ENCODE measurements at regions not wholly inside any gene's neighbourhood (a gene's known extent, or its start where the extent isn't known, plus 50 kb on each side); places are given as distances from the start of the nearest gene placed in this dataset.

GRCh38 chr13:53622456-53622855, 593.8 kb downstream of the OLFM4 start:
- CTCF ChIA-PET, result no interaction called here
- Histone ChIP-seq H2AFZ (ENCODE audit: low read depth, low read length) (no peak overlapping the region), H3K4me1 (ENCODE audit: control insufficient read depth, extremely low read depth, insufficient read depth, low read length) (no peaks in the 10 kb centered on the region), H3K79me2 (ENCODE audit: control insufficient read depth, insufficient read depth, low read length) (no peaks in the 10 kb centered on the region), H3K9me1 (replicated peaks; ENCODE audit: control insufficient read depth, extremely low read depth, insufficient read depth, low read length) (no peaks in the 10 kb centered on the region), H3K9ac (replicated peaks; ENCODE audit: extremely low read depth, insufficient read depth, low read length) (no peak overlapping the region), H3K9me3 (replicated peaks; ENCODE audit: control insufficient read depth, insufficient read depth, low read length) (peaks cover 2% of the 10 kb centered on the region), H3K36me3 (ENCODE audit: control insufficient read depth in 2 of 2, extremely low read depth in 1 of 2, insufficient read depth in 2 of 2, low read length in 2 of 2) (no peaks in the 10 kb centered on the region), H3K4me3 (replicated peaks in 1 of 3; ENCODE audit: insufficient read depth in 1 of 3, low read depth in 1 of 3, low read length in 3 of 3) (no peak overlapping the region), H4K20me1 (replicated peaks; ENCODE audit: control insufficient read depth, extremely low read depth, insufficient read depth, low read length) (no peaks in the 10 kb centered on the region), H3K4me2 (ENCODE audit: insufficient read depth, low read length) (no peak overlapping the region), H3K27me3 (ENCODE audit: control insufficient read depth in 2 of 2, insufficient read depth in 2 of 2, low read length in 2 of 2) (peaks cover 0 to 2% of the 10 kb centered on the region in 2 experiments), H3K27ac (ENCODE audit: insufficient read depth, low read depth, low read length) (no peak overlapping the region)
- dilution Hi-C loops (cut with MboI; ENCODE audit: extremely low pct_ligation_motif_present, low sequenced_read_pairs) (no loop called here), intact Hi-C loops (cut with micrococcal nuclease) (no loop called here)
- FAIRE-seq, result no peak
- POLR2A ChIA-PET, result no interaction called here
- TF ChIP-seq FOS (IDR thresholded peaks at IDR 0.05; ENCODE audit: borderline replicate concordance, insufficient read depth, low read length) (no peak), POLR2A (IDR thresholded peaks at IDR 0.05; ENCODE audit: low read depth, low read length) (no peak), GATA2 (IDR thresholded peaks at IDR 0.05; ENCODE audit: insufficient read depth, insufficient read length, low read depth, low read length) (no peak), POLR2AphosphoS5 (IDR thresholded peaks at IDR 0.05; ENCODE audit: insufficient read depth, low read depth, low read length) (no peak), CTCF (IDR thresholded peaks at IDR 0.05; ENCODE audit: extremely low read depth in 1 of 2, insufficient read depth in 1 of 2, low read depth in 1 of 2, low read length in 2 of 2) (no peak), EZH2 (IDR thresholded peaks at IDR 0.05; ENCODE audit: borderline replicate concordance, low read depth, low read length, severe bottlenecking) (no peak), JUN (IDR thresholded peaks at IDR 0.05; ENCODE audit: borderline replicate concordance, insufficient read depth, insufficient read length, low read depth) (no peak), MAX (IDR thresholded peaks at IDR 0.05; ENCODE audit: insufficient read depth, insufficient read length) (no peak), MYC (IDR thresholded peaks at IDR 0.05; ENCODE audit: low read depth, low read length) (no peak)
- no TSS peak for BruUV-seq (replicated peaks)
- DNase-seq (ENCODE audit: low read depth, low spot score), result no peak
